Activated T-cell treated with anti-CD3 and anti-CD28 coated beads, Interleukin-2, amount 50 U/mL, for 4 hours (primary cell): ENCODE measurements at regions not wholly inside any gene's neighbourhood (a gene's known extent, or its start where the extent isn't known, plus 50 kb on each side); places are given as distances from the start of the nearest gene placed in this dataset.
A peak's percentile ranks its signal among the peaks of the same experiment; 100 is the strongest.

ENCODE experiments used
- ATAC-seq, 2 donors: fragments of 200-7000 bp; cut with Tn5 transposase; one replicate each; pipeline ENCODE4 v1.10.0; 2021
- DNase-seq: peaks from one replicate; pipeline ENCODE4 v3.0.0-alpha.2; 2020
- H3K27me3 Mint-ChIP-seq: one replicate; pipeline ENCODE4 v1.8.0; 2021; ENCODE audit warnings: low read depth, mixed read lengths
- H3K36me3 Mint-ChIP-seq: one replicate; pipeline ENCODE4 v1.8.0; 2022; ENCODE audit warnings: mixed read lengths; ENCODE audit not compliant: insufficient read depth
- H3K4me1 Mint-ChIP-seq: one replicate; pipeline ENCODE4 v1.8.0; 2021; ENCODE audit warnings: low read depth, mixed read lengths
- H3K4me3 Mint-ChIP-seq: one replicate; pipeline ENCODE4 v1.8.0; 2021; ENCODE audit warnings: mild to moderate bottlenecking, moderate library complexity, mixed read lengths
- H3K9me3 Mint-ChIP-seq: one replicate; pipeline ENCODE4 v1.8.0; 2021; ENCODE audit warnings: mixed read lengths

GRCh38 chr9:124179196-124180071 lies 78.3 kb upstream of the NEK6 start:
- Mint-ChIP-seq H3K36me3 (no peaks in the 10 kb centered on the region), H3K4me3 (no peak overlapping the region), H3K9me3 (peaks cover 3% of the 10 kb centered on the region), H3K27me3 (peaks cover 10% of the 10 kb centered on the region), H3K4me1 (peaks cover 2% of the 10 kb centered on the region)
- DNase-seq = no peak
- ATAC-seq = no peak

GRCh38 chr9:124180557-124180956 lies 77.2 kb upstream of the NEK6 start:
- no peak for DNase-seq
- H3K4me3 Mint-ChIP-seq = no peak overlapping the region
- no peaks in the 10 kb centered on the region for H3K4me1 Mint-ChIP-seq
- no peaks in the 10 kb centered on the region for H3K36me3 Mint-ChIP-seq
- H3K9me3 Mint-ChIP-seq = no peaks in the 10 kb centered on the region
- ATAC-seq = no peak
- H3K27me3 Mint-ChIP-seq = peaks cover 10% of the 10 kb centered on the region

- H3K36me3 Mint-ChIP-seq = no peaks in the 10 kb centered on the region
- H3K4me1 Mint-ChIP-seq = no peaks in the 10 kb centered on the region
- peaks cover 10% of the 10 kb centered on the region for H3K27me3 Mint-ChIP-seq
- no peak overlapping the region for H3K4me3 Mint-ChIP-seq
- no peaks in the 10 kb centered on the region for H3K9me3 Mint-ChIP-seq
- ATAC-seq (no peak), DNase-seq (no peak)
Measured at GRCh38 chr9:124182741-124183140, 75.0 kb upstream of the NEK6 start.

- no peaks in the 10 kb centered on the region for H3K36me3 Mint-ChIP-seq
- ATAC-seq (no peak), DNase-seq (no peak)
- H3K27me3 Mint-ChIP-seq = peaks cover 10% of the 10 kb centered on the region
- H3K4me1 Mint-ChIP-seq = no peaks in the 10 kb centered on the region
- no peak overlapping the region for H3K4me3 Mint-ChIP-seq
- H3K9me3 Mint-ChIP-seq = no peaks in the 10 kb centered on the region
Measured at GRCh38 chr9:124183772-124184171, 74.0 kb upstream of the NEK6 start.

- DNase-seq = no peak
- Mint-ChIP-seq H3K9me3 (no peaks in the 10 kb centered on the region), H3K4me1 (no peaks in the 10 kb centered on the region), H3K4me3 (no peak overlapping the region), H3K27me3 (peaks cover 9% of the 10 kb centered on the region), H3K36me3 (no peaks in the 10 kb centered on the region)
- ATAC-seq = no peak
Measured at GRCh38 chr9:124185413-124185812, 72.3 kb upstream of the NEK6 start.

- Mint-ChIP-seq H3K4me1 (no peaks in the 10 kb centered on the region), H3K9me3 (no peaks in the 10 kb centered on the region), H3K36me3 (no peaks in the 10 kb centered on the region), H3K4me3 (no peak overlapping the region), H3K27me3 (peaks cover 1% of the 10 kb centered on the region)
- no peak for ATAC-seq
- no peak for DNase-seq
Measured at GRCh38 chr9:124187311-124187710, 70.4 kb upstream of the NEK6 start.

- Mint-ChIP-seq H3K9me3 (no peaks in the 10 kb centered on the region), H3K27me3 (no peaks in the 10 kb centered on the region), H3K36me3 (no peaks in the 10 kb centered on the region), H3K4me3 (no peak overlapping the region), H3K4me1 (no peaks in the 10 kb centered on the region)
- ATAC-seq (no peak), DNase-seq (no peak)
Measured at GRCh38 chr9:124188331-124189110, 69.2 kb upstream of the NEK6 start.

- H3K36me3 Mint-ChIP-seq = no peaks in the 10 kb centered on the region
- H3K4me3 Mint-ChIP-seq = no peak overlapping the region
- H3K9me3 Mint-ChIP-seq = peaks cover under 1% of the 10 kb centered on the region
- H3K27me3 Mint-ChIP-seq = no peaks in the 10 kb centered on the region
- DNase-seq = no peak
- ATAC-seq = no peak
- no peaks in the 10 kb centered on the region for H3K4me1 Mint-ChIP-seq
Measured at GRCh38 chr9:124190761-124191160, 67.0 kb upstream of the NEK6 start.

- Mint-ChIP-seq H3K9me3 (peaks cover 11% of the 10 kb centered on the region), H3K4me1 (peaks cover 1% of the 10 kb centered on the region), H3K27me3 (no peaks in the 10 kb centered on the region), H3K4me3 (no peak overlapping the region), H3K36me3 (no peaks in the 10 kb centered on the region)
- ATAC-seq = no peak
- no peak for DNase-seq
Measured at GRCh38 chr9:124191691-124192395, 65.9 kb upstream of the NEK6 start.

GRCh38 chr9:124196814-124197176 lies 61.0 kb upstream of the NEK6 start:
- Mint-ChIP-seq H3K27me3 (no peaks in the 10 kb centered on the region), H3K4me1 (peaks cover 20% of the 10 kb centered on the region), H3K4me3 (no peak overlapping the region), H3K9me3 (peaks cover 13% of the 10 kb centered on the region), H3K36me3 (no peaks in the 10 kb centered on the region)
- DNase-seq = no peak
- ATAC-seq = no peak

- no peak for DNase-seq
- Mint-ChIP-seq H3K4me1 (peaks cover 25% of the 10 kb centered on the region), H3K4me3 (no peak overlapping the region), H3K36me3 (no peaks in the 10 kb centered on the region), H3K27me3 (no peaks in the 10 kb centered on the region), H3K9me3 (peaks cover 13% of the 10 kb centered on the region)
- ATAC-seq = peak in 1 of 2 donors; percentile 33
Measured at GRCh38 chr9:124197177-124198095, 60.3 kb upstream of the NEK6 start.

GRCh38 chr9:124198331-124198730 lies 59.4 kb upstream of the NEK6 start:
- no peaks in the 10 kb centered on the region for H3K27me3 Mint-ChIP-seq
- H3K9me3 Mint-ChIP-seq = peaks cover 13% of the 10 kb centered on the region
- DNase-seq (no peak), ATAC-seq (no peak)
- peaks cover 34% of the 10 kb centered on the region for H3K4me1 Mint-ChIP-seq
- no peak overlapping the region for H3K4me3 Mint-ChIP-seq
- no peaks in the 10 kb centered on the region for H3K36me3 Mint-ChIP-seq

- Mint-ChIP-seq H3K4me1 (peaks cover 40% of the 10 kb centered on the region), H3K27me3 (no peaks in the 10 kb centered on the region), H3K4me3 (no peak overlapping the region), H3K9me3 (peaks cover 13% of the 10 kb centered on the region), H3K36me3 (no peaks in the 10 kb centered on the region)
- DNase-seq (no peak), ATAC-seq (no peak)
Measured at GRCh38 chr9:124198948-124199347, 58.8 kb upstream of the NEK6 start.

- no peak for DNase-seq
- Mint-ChIP-seq H3K27me3 (no peaks in the 10 kb centered on the region), H3K4me1 (peaks cover 43% of the 10 kb centered on the region), H3K4me3 (no peak overlapping the region), H3K36me3 (no peaks in the 10 kb centered on the region), H3K9me3 (peaks cover 13% of the 10 kb centered on the region)
- no peak for ATAC-seq
Measured at GRCh38 chr9:124199474-124199873, 58.3 kb upstream of the NEK6 start.
